GM08714 (cell line): ENCODE measurements at regions not wholly inside any gene's neighbourhood (a gene's known extent, or its start where the extent isn't known, plus 50 kb on each side); places are given as distances from the start of the nearest gene placed in this dataset.

Source experiments
- H3K4me3 ChIP-seq: fragments of 200-500 bp; sonication (Bioruptor generic); 2 replicates; pipeline ENCODE4 v1.5.1; 2014; ENCODE audit warnings: mild to moderate bottlenecking, low read length, inconsistent platforms
- ZNF274 ChIP-seq: IDR thresholded peaks from 2 replicates; pipeline ENCODE4 v1.6.1; 2012; ENCODE audit warnings: mild to moderate bottlenecking, low read depth, low read length

DNA sequence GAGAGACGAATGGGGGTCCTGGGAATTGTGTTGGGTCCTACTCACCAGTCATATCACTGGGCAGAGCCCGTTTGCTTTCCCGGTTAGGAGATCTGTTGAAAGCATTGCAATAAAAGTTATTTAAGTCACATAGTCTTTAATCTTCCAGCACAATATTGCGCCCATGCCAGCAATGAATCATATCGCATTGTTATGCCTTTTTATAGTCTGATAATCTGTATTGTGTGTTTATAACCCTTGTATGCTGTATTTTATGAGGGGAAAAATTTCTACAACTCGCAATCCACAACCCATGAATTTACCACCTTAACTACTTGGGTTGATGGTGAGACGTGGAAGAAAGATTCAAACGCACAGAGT is 211.9 kb upstream of the SMIM21 start:
- H3K4me3 ChIP-seq = no peak overlapping the region
- no peak for TF ChIP-seq ZNF274

DNA sequence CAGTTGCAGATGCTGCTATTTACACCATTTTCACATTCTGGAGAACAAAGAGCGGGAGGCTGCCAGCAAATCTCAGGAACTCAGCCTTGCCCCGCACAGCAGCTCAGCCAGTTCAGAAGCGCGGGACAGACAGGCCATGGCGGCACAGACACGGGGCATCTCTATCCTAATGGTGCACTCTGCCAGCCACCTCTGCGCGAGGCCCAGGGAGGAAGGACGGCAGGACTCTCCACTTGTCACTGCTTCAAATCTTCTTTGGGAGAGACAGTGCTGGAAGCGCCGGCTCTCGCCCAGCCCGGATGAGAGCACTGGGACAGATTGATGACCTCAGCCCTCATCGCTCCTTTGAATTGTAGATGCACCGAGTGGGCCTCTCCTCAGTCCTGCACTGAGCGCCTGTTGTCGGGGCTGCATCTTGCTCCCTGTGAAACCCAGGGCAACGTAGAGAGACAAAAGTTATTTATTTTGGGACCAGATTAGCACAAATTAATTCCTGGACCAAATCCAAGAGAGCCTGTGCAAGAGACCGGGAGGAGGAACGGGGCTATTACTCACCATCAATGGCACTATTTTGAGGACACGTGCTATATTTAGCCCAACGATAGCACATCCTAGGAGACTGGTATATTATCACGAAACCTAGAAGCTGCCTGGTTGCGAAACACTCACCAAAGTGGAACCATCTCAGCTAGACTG is 211.4 kb upstream of the SMIM21 start:
- no peak overlapping the region for H3K4me3 ChIP-seq
- no peak for TF ChIP-seq ZNF274

DNA sequence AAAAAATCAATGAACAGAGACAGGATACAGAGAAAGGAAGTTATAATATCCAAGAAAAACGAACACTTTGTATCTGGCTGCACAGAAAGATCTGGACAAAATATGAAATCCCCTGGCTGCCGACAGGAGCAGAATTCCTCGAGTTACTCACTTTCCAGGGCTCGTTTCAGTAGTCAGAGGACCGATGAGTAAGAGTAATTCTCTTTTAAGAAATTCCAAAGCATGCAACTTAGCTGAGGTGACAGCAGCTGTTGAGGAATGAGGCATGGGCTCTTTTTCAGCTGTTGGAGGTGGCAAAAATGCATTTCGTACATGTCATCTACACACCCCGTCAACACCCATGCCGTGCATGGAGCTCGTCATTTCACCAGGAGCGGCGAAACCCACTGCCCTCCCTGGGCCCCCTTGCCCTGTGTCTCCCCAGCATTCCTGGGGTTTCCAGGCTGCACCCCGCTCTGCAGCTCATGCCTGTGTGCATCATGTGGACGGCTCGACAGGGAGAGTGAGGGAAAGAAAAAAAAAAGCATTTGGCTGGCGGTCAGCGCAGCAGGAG is 210.8 kb upstream of the SMIM21 start:
- no peak for TF ChIP-seq ZNF274

DNA sequence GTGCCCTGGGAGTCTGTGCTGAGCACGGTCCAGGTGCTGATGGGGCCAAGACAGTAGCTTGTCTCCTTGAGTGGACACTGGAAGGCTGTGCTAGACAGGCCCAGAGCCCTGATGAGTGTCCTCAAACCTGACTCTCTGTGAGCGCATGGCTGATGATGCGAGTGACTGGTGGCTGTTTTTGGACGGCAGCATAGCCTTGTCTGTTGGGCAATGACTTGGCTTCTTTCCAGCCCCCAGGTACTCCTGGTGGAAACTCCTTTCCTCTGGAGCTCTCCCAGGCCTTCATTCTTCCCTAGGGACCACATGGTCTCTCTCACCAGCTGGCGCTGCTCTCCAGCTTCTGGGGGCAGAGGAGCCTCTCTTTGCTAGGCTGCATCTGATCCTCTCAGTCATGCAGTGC is 207.6 kb upstream of the SMIM21 start:
- H3K4me3 ChIP-seq = no peak overlapping the region
- no peak for TF ChIP-seq ZNF274

More for the DNA sequence above, 210.8 kb upstream of the SMIM21 start:
- H3K4me3 ChIP-seq = no peak overlapping the region

DNA sequence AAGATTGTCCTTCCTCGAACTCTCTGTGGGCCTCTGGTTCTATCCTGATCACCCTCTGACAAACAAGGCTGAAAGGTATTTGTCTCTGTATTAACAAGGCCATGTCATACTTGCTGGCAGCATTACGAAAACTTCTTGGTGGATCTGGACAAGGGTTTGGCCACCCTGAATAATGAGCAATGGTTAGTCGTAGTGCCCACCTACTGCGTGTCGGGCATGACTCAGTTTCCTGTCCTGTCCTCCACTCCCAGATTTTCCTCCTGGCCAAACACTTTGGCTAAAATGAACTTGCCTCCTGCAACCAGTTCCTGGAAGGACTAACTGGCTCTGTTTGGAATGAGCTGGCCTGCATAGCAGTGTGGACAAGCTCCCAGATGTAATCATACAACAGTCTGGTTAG is 198.5 kb upstream of the SMIM21 start:
- no peak overlapping the region for H3K4me3 ChIP-seq
- no peak for TF ChIP-seq ZNF274

DNA sequence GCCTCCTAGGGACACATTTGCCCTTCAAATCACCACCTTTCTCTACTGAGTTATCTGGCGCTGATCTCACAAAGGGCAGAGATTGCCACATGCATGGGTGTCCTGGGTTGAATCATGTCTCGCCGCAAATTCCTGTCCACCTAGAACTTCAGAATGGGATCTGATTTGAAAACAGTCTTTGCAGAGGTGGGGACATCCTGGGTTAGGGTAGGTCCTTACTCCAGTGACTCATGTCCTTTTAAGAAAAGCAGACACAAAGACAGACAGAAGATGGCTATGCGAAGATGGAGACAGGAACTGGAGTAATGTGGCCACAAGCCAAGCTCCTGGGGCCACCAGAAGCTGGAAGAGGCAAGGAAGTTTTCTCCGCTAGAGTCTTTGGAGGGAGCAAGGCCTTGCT is 197.4 kb upstream of the SMIM21 start:
- no peak overlapping the region for H3K4me3 ChIP-seq
- no peak for TF ChIP-seq ZNF274

DNA sequence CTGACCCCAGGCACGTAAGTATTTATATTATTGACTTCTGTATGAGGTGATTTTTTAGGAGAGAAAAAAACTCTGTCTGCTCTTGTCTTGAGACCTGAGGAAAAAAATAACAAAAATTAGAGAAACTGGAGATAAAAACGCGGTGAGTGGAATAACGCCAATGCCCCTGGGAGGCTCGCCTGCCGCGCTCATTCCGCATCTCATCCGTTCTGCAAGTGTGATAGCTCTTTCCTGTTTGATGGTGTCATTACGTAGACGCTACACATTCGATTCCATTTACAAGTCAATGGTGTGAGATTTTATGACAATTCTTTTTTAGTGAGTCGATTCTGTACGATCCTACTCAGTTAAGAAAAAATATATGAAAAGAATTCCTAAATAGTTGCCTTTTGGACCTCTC is 194.3 kb upstream of the SMIM21 start:
- no peak for TF ChIP-seq ZNF274
- no peak overlapping the region for H3K4me3 ChIP-seq

DNA sequence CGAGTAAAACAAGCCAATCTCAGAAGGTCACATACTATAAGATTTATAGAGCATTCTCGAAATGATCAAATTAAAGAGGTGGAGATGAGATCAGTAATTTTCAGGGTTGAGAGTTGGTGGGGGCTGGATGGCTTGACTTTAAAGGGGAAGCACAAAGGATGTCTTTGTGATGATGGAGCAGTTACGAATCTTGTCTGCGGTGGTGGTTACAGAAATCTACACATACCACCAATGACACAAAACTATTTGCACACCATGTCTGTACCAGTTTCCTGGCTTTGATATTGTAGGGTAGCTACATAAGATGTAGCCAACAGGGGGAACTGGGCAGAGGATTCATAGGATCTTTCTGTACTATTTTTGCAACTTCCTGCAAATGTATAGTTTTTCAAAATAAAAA is 190.6 kb upstream of the SMIM21 start:
- no peak for TF ChIP-seq ZNF274
- no peak overlapping the region for H3K4me3 ChIP-seq

DNA sequence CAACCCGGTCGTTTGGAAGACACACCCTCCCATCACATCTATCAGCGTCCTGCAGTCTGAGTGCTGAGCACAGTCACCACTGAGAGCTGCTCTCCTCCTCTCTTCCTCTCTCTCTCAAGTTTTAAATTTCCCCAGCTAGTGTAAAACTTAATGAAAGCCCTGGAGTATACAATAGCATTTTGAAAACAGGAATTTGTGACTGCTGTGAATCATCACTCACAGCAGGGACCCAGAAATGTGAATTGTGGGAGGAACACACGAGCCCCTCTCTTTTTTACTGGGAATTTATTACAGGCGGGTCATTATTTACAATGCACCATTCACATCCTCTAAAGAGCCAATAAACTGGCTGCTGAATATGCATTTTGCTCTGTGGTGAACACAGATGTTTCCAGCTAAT is 185.0 kb upstream of the SMIM21 start:
- TF ChIP-seq ZNF274 = no peak

DNA sequence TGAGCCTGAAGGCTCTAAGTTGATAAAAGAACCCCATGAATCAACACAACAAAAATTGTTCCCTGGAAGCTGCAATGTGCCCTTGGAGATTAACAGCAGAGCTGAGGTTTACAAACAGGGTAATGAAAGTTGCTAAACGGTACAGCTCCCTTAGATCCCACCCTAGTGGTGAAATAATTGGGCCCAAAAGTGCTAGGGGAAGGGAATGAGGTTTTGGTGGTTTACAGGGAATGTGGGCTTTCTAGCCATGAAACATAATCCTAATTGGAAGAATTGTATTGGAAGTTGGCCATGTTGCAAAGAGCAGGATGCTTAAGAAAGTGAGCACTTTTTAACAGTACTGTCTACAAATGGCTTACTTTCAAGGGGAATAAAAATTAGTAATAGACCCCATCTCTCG is 180.2 kb upstream of the SMIM21 start:
- no peak for TF ChIP-seq ZNF274
- no peak overlapping the region for H3K4me3 ChIP-seq

More for the DNA sequence above, 185.0 kb upstream of the SMIM21 start:
- no peak overlapping the region for H3K4me3 ChIP-seq

DNA sequence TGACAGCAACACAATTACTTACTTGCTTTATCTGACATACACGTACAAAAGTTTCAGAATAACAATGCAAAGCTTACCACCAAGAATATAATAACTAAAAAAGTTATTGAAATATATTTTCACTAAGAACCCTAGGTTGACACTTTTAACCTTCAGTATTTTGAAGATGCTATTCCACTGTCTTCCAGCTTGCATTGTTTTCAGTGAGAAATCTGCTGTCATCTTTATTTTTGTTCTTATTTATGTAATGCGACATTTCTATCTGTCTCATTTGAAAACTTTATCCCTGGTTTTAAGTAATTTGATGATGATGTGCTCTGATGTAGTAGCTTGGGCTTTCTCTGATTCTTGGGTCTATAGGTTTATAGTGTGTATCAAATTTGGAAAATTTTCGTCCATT is 165.0 kb upstream of the SMIM21 start:
- no peak overlapping the region for H3K4me3 ChIP-seq

DNA sequence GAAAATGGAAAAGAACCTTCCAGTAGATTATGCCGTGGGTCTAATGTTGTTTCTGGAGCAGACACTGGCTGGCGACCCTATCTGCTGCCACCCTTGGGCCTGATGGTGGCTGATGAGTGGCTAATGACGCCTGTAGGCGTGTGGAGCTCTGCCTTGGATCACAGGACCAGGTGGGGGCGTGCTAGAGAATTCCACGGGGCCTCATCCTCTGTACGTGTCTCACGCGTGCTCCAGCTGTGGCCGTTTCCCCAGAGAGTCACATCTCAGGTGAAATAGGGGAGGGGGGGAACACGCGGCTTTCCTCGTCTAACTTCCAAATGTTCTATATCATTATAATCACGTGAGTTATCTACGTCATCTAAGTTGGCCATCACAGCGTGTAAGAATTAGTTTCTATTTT is 160.9 kb upstream of the SMIM21 start:
- no peak overlapping the region for H3K4me3 ChIP-seq

More for the DNA sequence above, 165.0 kb upstream of the SMIM21 start:
- TF ChIP-seq ZNF274 = no peak

DNA sequence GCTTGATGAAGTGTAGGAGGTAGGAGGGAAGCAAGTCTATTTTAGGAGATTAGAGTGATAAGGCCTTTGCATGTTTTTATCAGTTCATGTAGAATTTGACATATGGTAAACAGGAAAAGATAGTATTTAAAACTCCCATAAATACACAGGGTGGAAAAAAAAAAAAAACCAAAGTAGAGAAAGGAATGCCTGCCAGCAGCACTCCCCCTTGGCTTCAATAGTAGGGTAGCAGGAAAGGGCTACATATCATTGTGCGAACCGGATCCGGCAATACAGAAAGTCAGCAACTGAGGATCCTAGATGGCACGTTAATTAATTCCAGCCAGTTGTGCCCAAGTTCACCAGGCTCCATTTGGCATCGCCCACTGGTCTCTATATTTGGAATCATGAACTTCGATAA is 159.6 kb upstream of the SMIM21 start:
- TF ChIP-seq ZNF274 = no peak
- no peak overlapping the region for H3K4me3 ChIP-seq

More for the DNA sequence above, 160.9 kb upstream of the SMIM21 start:
- no peak for TF ChIP-seq ZNF274

DNA sequence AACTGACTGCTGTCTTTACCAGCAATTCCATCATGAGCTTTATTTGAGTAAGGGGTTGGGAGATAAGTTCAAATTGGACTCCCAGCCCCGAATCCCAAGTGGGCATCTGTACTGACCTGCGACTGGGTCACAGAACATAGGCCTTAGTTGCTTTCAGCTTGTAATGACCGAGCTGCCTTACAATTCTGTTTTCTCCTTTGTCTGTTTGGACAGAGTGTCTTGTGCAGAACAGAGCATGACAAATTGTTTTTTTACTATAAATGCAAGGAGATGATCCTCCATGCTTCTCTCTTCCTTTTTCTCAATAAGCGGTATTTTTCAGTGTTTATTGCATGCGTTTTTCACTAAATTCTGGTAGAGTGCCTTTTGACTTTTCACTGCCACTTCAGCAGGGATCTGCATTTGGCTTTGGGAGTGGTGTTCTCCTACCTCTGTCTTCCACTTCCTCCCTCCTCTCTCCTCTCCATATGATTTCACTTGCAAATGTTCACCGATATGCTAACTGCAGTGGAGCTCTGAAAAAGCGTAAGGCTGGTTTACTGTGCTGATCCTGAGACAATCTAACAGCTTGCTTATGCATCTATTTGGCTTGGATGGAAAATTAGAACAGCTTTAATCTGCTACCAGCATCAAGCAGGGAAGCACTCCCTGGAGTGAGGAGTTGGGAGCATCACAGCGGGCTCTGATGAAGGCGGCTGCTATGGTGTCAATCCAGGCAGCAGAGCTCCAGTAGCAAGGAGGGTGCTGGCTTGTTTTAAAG is 158.8 kb upstream of the SMIM21 start:
- TF ChIP-seq ZNF274 = no peak
- H3K4me3 ChIP-seq = no peak overlapping the region

DNA sequence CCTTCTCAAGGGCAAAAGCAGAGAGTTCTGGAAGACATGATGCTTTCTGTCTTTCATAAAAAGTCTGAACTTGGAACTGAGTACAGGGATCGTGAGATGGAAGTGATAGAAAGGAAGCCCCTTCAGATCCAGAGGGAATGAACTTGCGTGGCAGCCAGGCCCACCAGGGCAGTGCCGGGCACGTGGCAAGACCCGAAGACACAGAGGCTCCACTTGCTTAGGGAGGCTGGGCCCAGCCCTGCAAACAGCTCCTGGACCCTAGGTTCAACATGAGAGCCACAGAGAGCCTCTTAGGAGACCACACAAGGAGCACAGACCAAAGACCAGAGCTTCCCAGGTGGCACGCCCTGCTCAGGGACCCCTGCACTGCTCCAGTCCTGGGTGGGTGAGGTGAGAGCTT is 155.4 kb upstream of the SMIM21 start:
- no peak for TF ChIP-seq ZNF274
- H3K4me3 ChIP-seq = no peak overlapping the region

DNA sequence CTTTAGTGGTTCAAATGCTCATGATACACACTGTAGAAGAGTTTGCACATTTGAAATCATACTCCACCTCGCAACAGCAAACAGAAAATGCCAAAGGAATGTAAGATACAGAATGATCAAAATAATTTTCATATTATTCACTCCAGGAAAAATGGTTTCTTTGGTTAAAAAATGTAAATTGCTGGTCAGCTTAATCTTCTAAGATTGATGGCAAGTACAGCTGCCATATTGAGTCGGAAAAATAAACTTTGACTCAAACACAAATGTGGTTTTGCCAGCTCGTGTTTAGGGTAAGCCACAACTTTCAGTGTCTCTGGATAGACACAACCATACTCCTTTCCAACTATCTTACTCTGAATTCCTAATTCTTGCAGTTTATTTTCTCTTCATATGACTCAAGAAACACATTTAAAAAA is 154.9 kb upstream of the SMIM21 start:
- H3K4me3 ChIP-seq = no peak overlapping the region
- no peak for TF ChIP-seq ZNF274
